ENCODE measurements at regions not wholly inside any gene's neighbourhood (a gene's known extent, or its start where the extent isn't known, plus 50 kb on each side); places are given as distances from the start of the nearest gene placed in this dataset.

- H3K9me3 ChIP-seq (ENCODE audit: insufficient read depth, low read depth) = no peaks in the 10 kb centered on the region
- BruUV-seq (replicated peaks) = no TSS peak
- TF ChIP-seq EZH2 (IDR thresholded peaks at IDR 0.05; ENCODE audit: low read depth) (no peak), CTCF (conservative IDR thresholded peaks at IDR 0.05) (no peak)
- no peaks in the 10 kb centered on the region for H4K20me1 ChIP-seq (ENCODE audit: insufficient read depth)
- H3F3A ChIP-seq (ENCODE audit: insufficient read depth, low read depth) = no peaks in the 10 kb centered on the region
- no peaks in the 10 kb centered on the region for H3K9me2 ChIP-seq (ENCODE audit: insufficient read depth)
- H3K4me3 ChIP-seq = no peak overlapping the region
- intact Hi-C loops (cut with micrococcal nuclease; ENCODE audit: unreplicated experiment) = no loop called here
- no peaks in the 10 kb centered on the region for H3K27me3 ChIP-seq (ENCODE audit: insufficient read depth, low read depth)
- no peak for DNase-seq
- H3K79me2 ChIP-seq (ENCODE audit: low read depth) = no peaks in the 10 kb centered on the region
- no peak overlapping the region for H3K27ac ChIP-seq
- no peak overlapping the region for H2AFZ ChIP-seq
- no peak overlapping the region for H3K4me2 ChIP-seq
- H3K36me3 ChIP-seq (ENCODE audit: low read depth) = no peaks in the 10 kb centered on the region
- ChIA-PET CTCF (no interaction called here), POLR2A (ENCODE audit: unreplicated experiment) (no interaction called here)
- H3K4me1 ChIP-seq (replicated peaks; ENCODE audit: insufficient read depth) = no peaks in the 10 kb centered on the region
Measured at GRCh38 chr14:87102811-87103378, 890.1 kb downstream of the GALC start.

GRCh38 chr14:87097015-87097414 lies 896.0 kb downstream of the GALC start:
- intact Hi-C loops (cut with micrococcal nuclease; ENCODE audit: unreplicated experiment) = no loop called here
- Histone ChIP-seq H3F3A (ENCODE audit: insufficient read depth, low read depth) (no peaks in the 10 kb centered on the region), H3K4me1 (replicated peaks; ENCODE audit: insufficient read depth) (no peaks in the 10 kb centered on the region), H3K36me3 (ENCODE audit: low read depth) (no peaks in the 10 kb centered on the region), H3K4me3 (no peak overlapping the region), H3K4me2 (no peak overlapping the region), H4K20me1 (ENCODE audit: insufficient read depth) (no peaks in the 10 kb centered on the region), H2AFZ (no peak overlapping the region), H3K27ac (no peak overlapping the region), H3K27me3 (ENCODE audit: insufficient read depth, low read depth) (no peaks in the 10 kb centered on the region), H3K9me3 (ENCODE audit: insufficient read depth, low read depth) (no peaks in the 10 kb centered on the region), H3K9me2 (ENCODE audit: insufficient read depth) (no peaks in the 10 kb centered on the region), H3K79me2 (ENCODE audit: low read depth) (no peaks in the 10 kb centered on the region)
- TF ChIP-seq CTCF (conservative IDR thresholded peaks at IDR 0.05) = no peak
- TF ChIP-seq EZH2 (IDR thresholded peaks at IDR 0.05; ENCODE audit: low read depth) = no peak
- ChIA-PET CTCF (no interaction called here), POLR2A (ENCODE audit: unreplicated experiment) (no interaction called here)
- BruUV-seq (replicated peaks) = no TSS peak
- no peak for DNase-seq

GRCh38 chr14:87094913-87095312 lies 898.1 kb downstream of the GALC start:
- TF ChIP-seq EZH2 (IDR thresholded peaks at IDR 0.05; ENCODE audit: low read depth) (no peak), CTCF (conservative IDR thresholded peaks at IDR 0.05) (no peak)
- H3K9me2 ChIP-seq (ENCODE audit: insufficient read depth) = no peaks in the 10 kb centered on the region
- H2AFZ ChIP-seq = no peak overlapping the region
- DNase-seq = no peak
- no peaks in the 10 kb centered on the region for H3F3A ChIP-seq (ENCODE audit: insufficient read depth, low read depth)
- POLR2A ChIA-PET (ENCODE audit: unreplicated experiment) = no interaction called here
- no peaks in the 10 kb centered on the region for H4K20me1 ChIP-seq (ENCODE audit: insufficient read depth)
- H3K36me3 ChIP-seq (ENCODE audit: low read depth) = no peaks in the 10 kb centered on the region
- CTCF ChIA-PET = no interaction called here
- H3K4me2 ChIP-seq = no peak overlapping the region
- H3K4me1 ChIP-seq (replicated peaks; ENCODE audit: insufficient read depth) = no peaks in the 10 kb centered on the region
- H3K27me3 ChIP-seq (ENCODE audit: insufficient read depth, low read depth) = no peaks in the 10 kb centered on the region
- intact Hi-C loops (cut with micrococcal nuclease; ENCODE audit: unreplicated experiment) = no loop called here
- no peak overlapping the region for H3K27ac ChIP-seq
- H3K4me3 ChIP-seq = no peak overlapping the region
- H3K79me2 ChIP-seq (ENCODE audit: low read depth) = no peaks in the 10 kb centered on the region
- BruUV-seq (replicated peaks) = no TSS peak
- no peaks in the 10 kb centered on the region for H3K9me3 ChIP-seq (ENCODE audit: insufficient read depth, low read depth)

All from PC-9 (cell line).